ENCODE measurements at regions not wholly inside any gene's neighbourhood (a gene's known extent, or its start where the extent isn't known, plus 50 kb on each side); places are given as distances from the start of the nearest gene placed in this dataset.

DNA sequence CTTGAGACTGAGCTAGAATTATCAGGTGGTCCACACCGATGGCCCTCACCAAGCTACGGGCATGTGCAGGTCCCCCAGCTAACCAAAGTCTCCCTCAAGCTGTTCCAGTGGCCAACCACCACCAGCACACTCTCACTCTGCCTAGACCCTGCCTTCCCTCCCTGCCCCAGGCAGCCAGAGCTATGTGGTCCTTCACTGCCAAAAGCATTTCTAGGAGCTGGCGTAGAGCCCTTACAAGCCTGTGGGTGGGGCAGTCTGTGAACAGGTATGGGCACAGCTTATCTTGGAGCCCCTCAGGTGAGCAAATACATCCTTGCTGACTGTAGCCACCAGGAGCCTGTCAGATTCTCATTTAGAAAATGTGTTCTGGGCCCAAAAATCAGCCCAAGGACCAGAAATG lies 159.8 kb upstream of the PPP2R3A start:
- no peak for FAIRE-seq

DNA sequence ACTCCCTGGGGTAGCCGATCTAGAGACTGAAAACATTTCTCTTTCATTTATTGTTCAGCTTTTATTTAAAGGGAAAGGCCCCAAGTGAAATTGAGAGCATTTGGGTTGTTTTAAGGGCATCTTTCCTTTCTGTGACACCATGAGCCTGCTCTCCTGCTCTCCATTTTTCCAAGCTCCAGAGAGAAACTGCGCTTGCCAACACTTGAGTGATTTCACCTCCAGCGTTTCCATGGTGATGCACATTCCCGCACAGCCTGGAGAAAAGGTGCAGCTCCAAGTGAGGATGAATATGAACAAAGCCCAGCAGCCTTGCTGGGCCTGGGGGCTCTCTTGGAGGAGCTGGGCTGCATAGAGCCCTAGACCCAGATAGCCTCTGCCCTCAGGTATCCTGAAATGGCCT lies 159.2 kb upstream of the PPP2R3A start:
- no peak for FAIRE-seq

DNA sequence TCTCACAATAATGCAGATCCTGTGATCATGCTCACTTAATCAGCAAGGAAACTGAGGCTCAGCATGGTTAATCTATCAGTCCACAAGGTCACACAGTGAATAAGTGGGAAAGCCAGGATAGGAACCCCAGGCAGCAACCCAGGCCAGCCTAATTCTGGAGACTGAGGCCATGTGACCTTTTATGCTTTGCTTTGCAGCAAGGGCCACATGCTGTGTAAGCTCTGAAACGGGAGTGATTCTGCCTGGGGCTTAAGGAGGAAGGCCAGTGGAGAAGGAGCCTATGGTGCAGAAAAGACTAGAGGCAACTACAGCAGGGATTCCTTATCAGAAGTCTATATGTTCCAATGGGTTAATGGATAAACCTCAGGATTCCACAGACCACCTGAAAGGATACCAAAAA lies 157.6 kb upstream of the PPP2R3A start:
- no peak for FAIRE-seq

DNA sequence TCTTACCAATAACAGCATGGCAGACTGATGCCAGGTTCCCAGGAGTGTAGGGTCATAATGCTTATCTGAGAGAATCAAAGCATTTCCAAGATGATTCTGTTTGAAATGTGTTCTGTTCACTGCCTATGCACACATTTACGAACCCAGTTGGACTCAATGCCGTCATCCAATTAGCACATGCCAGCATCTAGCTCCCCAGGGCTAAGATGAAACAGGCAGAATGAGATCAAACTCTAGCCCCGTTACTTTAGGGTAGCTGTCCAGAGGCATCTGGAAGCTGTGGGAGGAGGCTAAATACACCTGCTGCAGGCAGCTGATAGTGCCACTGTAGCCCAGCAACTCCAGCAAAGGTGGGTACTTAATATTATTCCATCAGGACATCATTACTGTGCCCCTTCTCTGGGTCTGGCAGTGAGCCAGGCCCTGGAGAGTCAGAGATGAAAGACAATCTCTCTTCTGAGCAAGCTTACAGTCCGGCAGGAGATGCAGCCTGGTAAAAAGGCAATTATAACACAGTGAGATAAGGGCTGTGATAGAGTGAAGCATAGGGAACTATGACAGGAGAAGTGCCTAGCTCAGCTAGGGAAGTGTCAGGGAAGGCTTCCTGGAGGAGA lies 156.4 kb upstream of the PPP2R3A start:
- FAIRE-seq: no peak

DNA sequence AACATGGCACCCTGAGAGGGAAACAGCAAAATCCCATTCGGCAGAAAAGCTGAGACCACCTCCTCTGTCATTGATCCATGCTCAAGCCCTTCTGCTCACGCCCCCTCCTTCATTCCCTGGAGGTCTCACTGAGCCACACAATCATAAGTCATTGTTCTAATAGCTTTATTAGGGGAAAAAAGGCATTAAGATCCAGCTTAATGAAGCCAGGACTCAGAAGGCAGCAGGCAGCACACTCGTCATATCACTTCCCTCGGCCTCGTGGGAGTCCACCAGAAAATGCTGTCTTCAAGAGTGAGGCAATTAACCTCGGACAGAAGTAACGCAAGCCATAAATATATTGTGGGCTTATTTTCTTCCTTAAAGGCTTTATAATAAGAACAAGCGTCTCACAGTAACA lies 153.9 kb upstream of the PPP2R3A start:
- no peak for FAIRE-seq

DNA sequence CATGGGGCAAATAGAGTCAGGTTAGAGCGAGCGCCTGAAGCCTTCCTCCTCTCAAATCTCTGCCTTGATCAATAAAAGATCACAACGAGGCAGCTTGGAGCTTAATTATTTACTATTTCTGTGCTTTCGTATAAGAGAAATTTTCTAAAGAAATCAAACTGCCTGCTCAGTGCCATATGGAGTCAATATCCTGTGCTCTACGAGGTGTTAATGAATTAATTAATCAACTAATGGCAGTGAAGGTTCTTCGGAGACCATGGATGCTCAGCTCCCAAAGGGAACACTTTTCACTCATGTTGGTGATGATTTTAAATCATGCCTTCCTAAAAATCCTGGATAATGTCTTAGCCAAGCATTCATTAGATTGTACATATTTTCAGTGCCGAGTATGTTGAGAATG lies 153.5 kb upstream of the PPP2R3A start:
- no peak for FAIRE-seq

DNA sequence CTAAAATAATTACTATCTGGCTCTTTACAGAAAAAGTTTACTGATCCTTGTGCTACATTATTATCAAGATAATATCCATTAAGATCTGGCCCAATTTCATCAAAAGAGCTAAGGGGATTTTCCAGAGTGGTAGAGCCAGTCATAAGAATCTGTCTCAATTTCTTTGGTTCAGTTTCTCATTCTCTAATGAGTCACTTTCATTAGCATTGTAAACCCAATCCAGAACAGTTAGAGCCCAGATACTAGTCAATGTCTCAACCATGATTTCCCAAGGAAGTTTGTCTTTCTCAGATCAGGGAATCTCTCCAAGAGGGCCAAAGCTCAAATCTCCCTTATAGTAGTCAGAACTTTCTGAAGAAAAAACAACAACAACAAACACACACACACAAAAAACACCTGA lies 131.1 kb upstream of the PPP2R3A start:
- no peak for FAIRE-seq

DNA sequence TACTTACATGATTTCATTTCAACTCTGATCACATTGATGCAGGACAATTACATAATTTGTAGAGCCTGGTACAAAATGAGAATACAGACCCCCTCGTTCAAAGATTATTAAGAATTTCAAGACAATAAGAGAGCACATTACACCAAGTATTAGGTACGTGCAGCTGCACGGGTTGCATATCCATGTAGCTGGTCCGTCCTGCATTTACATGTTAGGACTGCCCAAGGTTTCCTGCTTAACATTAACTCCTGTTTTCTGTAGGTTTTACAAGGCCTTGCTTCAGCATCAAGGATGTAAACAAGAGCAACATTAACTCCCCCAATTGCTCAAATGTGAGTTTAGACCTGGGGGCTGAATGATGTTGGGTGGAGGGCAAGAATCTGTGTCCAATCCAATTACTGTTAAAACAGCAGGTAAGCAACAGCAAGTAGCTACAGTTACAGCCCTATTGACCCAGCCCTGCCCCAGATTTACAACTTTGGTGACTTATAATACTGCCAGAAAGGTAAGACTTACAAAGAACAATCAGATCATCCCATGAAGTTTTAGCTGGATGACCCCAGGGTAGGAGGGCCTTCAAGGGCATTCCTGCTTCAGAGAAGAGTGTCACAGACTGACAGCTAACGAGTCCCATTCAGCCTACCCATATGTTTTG lies 127.4 kb upstream of the PPP2R3A start:
- FAIRE-seq: no peak

DNA sequence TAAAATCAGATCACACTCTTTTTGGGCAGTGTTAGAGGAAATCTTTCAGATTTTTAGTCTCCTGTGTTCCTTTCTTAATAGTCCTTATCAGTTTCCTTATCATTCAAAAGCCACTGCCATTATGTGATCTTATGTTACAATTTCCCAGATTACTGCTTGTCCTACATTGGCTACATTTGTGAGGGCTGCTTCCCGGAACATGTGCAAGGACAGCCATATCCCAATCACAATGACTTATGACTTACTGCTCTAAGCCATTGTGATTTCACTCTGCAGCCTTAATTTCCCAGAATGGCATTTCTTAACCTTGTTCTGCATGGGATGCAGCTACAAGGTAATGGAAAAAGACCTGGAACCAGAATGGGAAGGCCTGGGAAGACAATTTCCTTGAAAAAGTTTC lies 125.1 kb upstream of the PPP2R3A start:
- FAIRE-seq: no peak

DNA sequence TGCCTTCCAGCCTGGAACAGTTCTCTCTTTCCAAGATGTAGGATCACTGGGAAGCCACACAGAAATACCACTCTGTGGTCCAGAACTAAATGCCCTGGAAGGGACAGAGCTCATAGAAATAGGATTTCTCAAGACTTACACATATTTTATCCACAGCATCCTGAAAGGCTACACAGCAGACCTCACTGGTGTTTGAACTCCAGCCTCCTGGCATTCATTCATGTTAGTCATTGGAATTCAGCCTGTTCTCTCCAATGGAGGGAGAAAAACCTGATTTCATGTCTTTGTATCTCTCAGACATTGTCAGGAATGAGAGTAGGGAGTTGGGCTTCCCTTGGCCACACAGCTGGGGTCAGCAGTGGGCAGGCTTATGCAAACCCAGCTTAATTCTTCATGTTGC lies 121.1 kb upstream of the PPP2R3A start:
- no peak for FAIRE-seq

DNA sequence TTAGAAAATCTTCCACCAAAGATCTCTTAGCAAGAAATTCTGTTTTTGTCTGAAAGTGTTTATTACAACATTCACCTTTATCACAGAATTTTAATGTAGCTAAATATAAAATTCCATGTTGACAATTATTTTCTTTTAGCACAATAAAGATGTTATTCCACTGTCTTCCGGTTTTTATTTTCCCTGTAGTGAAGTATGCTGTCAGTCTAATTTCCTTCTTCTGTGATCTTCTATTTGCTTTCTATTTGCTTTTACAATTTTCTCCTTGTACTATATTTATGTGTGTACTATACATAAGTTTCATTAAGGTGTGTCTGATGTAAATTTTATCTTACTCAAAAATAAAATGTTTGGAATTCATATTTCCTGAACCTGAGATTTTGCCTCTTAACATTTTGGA lies 117.5 kb upstream of the PPP2R3A start:
- no peak for FAIRE-seq

DNA sequence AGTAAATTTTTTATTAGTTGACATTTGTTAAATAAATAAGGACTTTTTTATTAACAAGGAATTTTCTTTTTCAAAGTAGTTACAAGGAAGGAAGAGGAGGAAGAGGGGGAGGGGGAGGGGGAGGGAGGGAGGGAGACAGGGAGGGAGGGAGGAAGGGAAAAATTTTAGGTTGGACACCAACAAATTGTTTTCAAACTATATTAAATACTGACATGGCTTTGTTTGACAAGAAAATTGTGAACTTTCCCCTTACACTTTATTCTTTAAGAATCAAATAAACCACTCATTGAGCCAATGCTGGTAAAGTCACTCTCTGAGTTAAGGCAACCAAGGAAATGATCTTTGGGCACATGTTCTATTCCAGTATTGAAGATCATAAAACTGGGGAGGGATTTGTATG lies 115.7 kb upstream of the PPP2R3A start:
- no peak for FAIRE-seq

DNA sequence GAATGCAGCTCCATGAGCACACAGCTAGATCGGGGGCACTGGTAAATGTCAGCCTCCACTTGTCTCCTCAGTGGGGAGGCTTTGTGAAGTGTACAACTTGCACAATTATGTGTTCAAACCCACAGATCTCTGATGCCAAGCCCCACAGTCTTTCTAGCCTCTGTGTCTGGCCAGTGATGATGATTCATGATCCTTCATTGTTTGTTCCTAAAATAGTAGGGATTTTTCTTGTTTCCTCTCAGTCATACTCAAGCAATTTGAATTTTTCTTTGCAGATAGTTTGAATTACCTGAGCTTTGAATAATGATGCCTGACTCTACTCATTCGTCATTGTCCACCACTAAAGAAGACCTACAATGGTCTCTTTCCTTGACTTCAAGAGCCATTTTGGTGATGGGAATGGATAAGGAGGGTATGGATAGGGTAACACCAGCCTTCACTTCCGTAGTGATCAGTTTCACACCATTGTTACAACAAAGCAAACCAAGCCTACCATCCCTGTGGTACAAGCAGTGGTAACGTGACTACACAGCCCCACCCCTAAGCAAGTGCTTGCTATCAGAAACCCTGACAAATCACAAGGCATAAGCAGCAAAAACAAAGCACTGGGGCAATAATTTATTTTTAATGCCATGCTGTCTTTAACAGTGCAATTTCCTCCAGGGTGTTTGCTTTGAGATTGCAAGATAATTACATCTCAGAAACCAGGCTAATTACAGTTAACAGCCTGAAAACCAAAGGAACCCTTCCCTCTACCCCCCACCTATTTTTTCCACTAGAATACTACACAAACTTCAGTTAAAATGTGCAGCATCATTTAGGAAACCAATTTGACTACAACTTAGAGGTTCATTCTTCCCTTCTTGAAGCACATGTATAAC lies 114.1 kb upstream of the PPP2R3A start:
- no peak for FAIRE-seq

DNA sequence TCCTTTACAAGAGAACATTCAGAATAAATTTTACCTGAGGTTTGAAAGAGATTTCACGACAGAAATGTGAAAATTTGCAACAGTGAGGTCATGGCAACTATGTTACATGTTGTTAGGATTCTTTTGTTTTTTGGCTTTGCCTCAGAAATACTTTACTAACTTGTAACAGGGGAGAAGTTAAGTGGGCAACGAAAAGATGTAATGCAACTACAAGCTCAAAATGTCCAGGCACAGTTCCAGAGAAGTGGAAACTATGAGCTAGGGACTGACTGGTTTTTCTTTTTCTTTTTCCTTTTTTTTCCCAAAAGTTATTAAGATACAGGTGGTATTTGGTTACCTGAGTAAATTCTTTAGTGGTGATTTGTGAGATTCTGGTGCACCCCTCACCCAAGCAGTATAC lies 111.5 kb upstream of the PPP2R3A start:
- FAIRE-seq: no peak

DNA sequence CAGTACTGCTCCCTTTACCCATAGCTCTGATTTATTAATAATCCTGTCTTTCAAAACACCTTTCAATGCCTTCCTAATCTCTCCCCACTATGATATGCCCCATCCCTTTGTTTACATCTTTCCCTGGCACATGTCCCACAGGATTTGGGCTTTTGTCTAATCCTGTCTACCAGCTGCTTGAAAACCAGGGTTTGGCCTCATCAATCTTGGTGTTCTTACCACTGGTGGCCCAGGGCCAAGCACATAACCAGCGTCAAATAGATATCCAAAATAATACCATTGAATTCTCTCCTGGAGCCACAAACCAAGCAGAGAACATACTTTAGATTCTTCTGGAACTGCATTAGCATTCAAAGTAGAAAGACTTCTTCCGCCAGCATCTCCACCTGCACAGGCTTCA lies 104.8 kb upstream of the PPP2R3A start:
- FAIRE-seq: no peak

DNA sequence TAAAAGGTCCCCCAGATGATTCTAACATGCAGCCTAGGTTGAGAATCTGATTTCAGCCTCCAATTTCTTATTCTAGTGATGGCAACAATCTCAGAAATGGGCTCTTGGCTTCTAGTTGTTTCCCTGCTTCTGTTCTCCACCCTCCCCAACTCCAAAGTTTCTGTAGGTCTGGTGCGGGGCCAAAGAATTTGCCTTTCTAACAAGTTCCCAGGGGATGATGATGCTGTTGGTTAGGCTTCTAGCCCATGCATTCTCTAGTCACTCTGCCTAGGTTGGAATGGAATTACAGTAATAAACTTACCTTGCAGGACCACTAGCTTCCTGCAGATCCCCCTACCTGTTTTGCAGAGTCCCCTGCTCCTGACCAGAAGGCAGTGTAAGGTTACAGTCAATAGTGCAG lies 103.2 kb upstream of the PPP2R3A start:
- FAIRE-seq: no peak

DNA sequence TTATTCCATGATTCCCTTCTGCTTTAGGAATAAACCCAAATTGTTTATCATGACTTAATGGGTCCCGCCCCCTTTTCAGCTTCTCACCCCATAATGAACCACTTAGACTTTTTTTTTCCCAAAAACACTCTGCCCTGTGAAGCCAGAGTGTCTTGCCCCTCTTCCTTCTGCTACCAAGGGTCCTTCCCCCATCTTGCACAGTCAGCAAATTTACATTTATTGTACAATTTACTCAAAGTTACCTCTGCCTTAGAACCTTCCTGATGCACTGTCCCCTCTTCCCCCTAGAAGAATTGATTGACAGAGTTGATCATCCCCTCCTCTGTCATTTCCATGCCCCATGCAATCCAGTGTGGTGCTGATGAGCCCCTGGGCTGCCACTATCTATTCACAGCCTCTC lies 101.5 kb upstream of the PPP2R3A start:
- no peak for FAIRE-seq

DNA sequence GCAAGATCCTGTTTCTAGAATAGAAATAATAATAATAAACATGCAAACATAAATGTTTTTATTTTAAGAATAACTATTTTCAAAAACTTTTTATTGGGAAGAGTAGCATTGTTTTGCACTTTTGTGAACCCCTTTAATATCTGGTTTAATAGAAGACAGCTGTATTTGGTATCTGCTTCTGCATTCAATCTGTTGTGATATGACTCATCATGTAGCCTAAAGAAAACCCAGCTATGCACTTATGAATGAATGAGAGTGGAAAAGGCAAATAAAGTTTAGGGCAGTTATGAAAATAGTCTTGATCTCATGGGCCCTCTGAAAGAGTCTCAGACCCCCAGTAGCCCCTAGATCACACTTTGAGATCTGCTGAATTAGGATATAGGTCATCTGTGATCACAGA lies 100.4 kb upstream of the PPP2R3A start:
- FAIRE-seq: no peak

DNA sequence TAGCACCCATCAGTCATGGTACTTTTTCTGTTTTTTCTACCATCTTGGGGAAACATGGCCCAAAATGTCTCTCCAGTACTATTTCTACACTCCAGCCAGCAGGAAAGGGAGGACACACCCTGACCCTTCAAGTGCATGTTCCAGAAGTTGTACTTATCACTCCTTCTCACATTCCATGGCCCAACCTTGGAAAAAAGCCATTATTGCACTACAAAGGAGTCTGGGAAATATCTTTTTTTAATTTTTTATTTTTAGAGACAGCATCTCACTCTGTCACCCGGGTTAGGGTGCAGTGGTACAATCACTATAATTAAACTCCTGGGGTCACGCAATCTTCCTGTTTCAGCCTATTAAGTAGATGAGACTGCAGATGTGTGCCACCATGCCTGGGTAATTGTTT lies 100.0 kb upstream of the PPP2R3A start:
- FAIRE-seq: no peak

DNA sequence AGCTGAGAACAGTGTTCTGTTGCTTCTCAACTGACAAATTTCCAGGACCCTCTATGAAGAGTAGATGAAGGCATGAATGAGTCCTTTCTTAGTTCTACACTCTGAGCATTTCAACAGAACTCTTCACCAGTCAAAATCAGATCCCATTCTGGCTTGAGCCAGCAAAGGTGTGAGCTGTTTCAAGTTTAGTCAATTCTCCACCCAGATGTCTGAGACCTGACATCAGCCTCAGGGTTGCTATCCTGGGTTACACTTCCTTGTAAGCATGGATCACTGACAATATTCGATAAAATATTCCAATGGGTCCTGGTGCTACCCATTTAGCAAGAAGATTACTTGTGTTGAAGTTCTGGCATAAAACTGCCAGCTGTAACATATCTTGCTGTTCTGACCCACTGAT lies 97.6 kb upstream of the PPP2R3A start:
- FAIRE-seq: no peak

DNA sequence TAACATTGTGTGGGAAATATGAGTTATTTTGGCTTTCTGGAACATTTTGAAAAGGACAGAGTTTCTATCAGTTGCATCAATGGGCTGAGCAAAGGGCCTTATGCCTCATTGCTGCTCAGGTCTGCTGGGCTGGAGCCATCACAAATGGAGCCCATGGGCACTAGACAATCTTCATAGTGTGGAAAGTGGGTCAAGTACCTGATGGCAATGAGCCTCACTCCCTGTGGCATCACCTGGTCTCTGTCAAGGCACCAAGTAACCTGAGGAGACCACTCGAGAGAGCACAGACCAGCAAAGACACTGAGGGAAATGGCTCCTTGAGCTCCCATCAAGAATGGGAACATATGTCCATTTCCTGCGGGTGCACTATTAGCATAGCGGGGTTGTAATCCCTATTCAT lies 96.7 kb upstream of the PPP2R3A start:
- FAIRE-seq: no peak

DNA sequence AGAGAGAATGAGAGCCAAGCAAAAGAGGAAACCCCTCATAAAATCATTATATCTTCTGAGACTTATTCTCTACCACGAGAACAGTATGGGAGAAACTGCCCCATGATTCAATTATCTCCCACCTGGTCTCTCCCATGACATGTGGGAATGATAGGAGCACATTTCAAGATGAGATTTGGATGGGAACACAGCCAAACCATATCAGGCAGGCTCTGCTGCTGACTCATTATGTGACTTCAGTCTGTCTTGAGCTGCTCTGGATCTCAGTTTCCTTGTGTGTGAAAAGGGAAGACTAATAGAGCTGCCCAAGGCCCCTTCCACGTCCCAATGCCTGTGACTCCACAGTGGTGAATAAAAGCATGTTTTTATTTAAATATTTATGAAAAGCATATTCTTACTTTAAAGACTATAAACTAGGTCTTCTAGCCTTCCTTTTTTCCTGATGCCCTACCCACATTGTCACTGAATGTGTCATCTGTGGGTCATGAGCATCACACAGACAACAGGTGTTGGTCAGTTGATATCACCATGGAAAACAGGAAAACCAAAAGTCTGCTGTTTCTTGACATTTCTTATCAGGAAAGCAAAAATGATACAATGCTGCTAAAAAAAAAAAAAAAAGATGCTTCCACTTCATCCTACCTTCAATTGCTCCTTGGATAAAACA lies 96.0 kb upstream of the PPP2R3A start:
- no peak for FAIRE-seq

DNA sequence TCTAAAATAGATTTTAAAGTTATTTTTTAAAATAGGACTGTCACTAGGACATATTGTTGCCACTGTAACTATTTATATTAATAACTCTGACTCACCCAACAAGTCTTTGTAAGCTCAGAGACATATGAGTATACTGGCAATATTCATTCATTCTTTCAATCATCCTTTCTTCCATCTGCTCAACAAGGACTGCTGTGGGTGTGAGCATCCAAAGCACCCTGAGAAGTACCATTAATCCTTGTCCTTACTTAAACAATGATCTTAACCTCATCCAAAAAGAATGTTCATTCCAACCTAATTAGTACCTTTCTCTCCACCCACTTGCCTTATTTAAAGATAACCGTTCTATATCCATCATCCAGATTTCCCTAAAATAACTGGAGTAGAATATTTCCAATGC lies 94.2 kb upstream of the PPP2R3A start:
- FAIRE-seq: no peak

DNA sequence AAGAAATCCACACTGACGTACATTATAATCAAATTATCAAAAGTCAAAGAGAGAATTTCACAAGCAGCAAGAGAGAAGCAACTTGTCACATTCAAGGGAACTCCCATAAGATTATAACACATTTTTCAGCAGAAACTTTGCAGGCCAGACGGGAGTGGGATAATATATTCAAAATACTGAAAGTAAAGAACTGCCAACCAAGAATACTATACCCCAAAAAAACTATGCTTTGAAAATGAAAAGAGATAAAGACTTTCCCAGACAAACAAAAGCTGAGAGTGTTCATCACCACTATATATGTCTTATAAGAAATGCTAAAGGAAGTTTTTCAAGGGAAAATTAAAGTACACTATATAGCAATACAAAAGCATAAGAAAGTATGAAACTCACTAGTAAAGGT lies 91.5 kb upstream of the PPP2R3A start:
- no peak for FAIRE-seq

Measured in TTC549 (cell line).